HEK293T (cell line): ENCODE measurements at regions not wholly inside any gene's neighbourhood (a gene's known extent, or its start where the extent isn't known, plus 50 kb on each side); places are given as distances from the start of the nearest gene placed in this dataset.

Source experiments
- ARNT ChIP-seq: fragments of 450-650 bp; IDR thresholded peaks from 2 replicates; pipeline ENCODE4 v1.6.1; 2017; ENCODE audit warnings: mild to moderate bottlenecking
- BHLHE40 ChIP-seq: fragments of 450-650 bp; IDR thresholded peaks from 2 replicates; pipeline ENCODE4 v1.6.1; 2016; ENCODE audit warnings: mild to moderate bottlenecking, moderate library complexity, borderline replicate concordance
- ELF4 ChIP-seq: fragments of 450-650 bp; IDR thresholded peaks from 2 replicates; pipeline ENCODE4 v1.6.1; 2017; ENCODE audit warnings: antibody characterized with exemption
- FOXM1 ChIP-seq: fragments of 450-650 bp; IDR thresholded peaks from 2 replicates; pipeline ENCODE4 v1.6.1; 2017; ENCODE audit warnings: mild to moderate bottlenecking, borderline replicate concordance
- L3MBTL2 ChIP-seq: fragments of 450-650 bp; conservative IDR thresholded peaks from 2 replicates; pipeline ENCODE4 v1.6.1; 2016; ENCODE audit warnings: mild to moderate bottlenecking
- LEF1 ChIP-seq: fragments of 450-650 bp; IDR thresholded peaks from 2 replicates; pipeline ENCODE4 v1.6.1; 2017; ENCODE audit warnings: mild to moderate bottlenecking, borderline replicate concordance
- SP1 ChIP-seq: fragments of 450-650 bp; IDR thresholded peaks from 2 replicates; pipeline ENCODE4 v1.6.1; 2017
- ZNF384 ChIP-seq: fragments of 450-650 bp; IDR thresholded peaks from 2 replicates; pipeline ENCODE4 v1.6.1; 2016
- TF ChIP-seq, protein P1 (sequence below): fragments of 450-650 bp; IDR thresholded peaks from 2 replicates; pipeline ENCODE4 v1.6.1; 2016

- TF ChIP-seq LEF1 (no peak), FOXM1 (no peak), SP1 (no peak), L3MBTL2 (no peak), BHLHE40 (no peak), ARNT (no peak), ELF4 (no peak), ZNF384 (no peak)
- TF ChIP-seq, protein P1, sequence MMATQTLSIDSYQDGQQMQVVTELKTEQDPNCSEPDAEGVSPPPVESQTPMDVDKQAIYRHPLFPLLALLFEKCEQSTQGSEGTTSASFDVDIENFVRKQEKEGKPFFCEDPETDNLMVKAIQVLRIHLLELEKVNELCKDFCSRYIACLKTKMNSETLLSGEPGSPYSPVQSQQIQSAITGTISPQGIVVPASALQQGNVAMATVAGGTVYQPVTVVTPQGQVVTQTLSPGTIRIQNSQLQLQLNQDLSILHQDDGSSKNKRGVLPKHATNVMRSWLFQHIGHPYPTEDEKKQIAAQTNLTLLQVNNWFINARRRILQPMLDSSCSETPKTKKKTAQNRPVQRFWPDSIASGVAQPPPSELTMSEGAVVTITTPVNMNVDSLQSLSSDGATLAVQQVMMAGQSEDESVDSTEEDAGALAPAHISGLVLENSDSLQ: no peak
Measured at GRCh38 chr4:14431155-14432134, 570.8 kb upstream of the CPEB2 start.
